GM13976 (cell line): ENCODE measurements at regions not wholly inside any gene's neighbourhood (a gene's known extent, or its start where the extent isn't known, plus 50 kb on each side); places are given as distances from the start of the nearest gene placed in this dataset.

Experiments
- DNase-seq: peaks from one replicate; pipeline ENCODE4 v3.0.0; 2012; ENCODE audit warnings: low spot score
- CTCF ChIP-seq: IDR thresholded peaks from 2 replicates; pipeline ENCODE4 v1.5.1; 2012; ENCODE audit warnings: borderline replicate concordance, mild to moderate bottlenecking; ENCODE audit not compliant: insufficient read depth; ENCODE audit errors: extremely low read depth, missing control alignments, control extremely low read depth
- in situ Hi-C: fragments of 300-500 bp; cut with MboI; formaldehyde crosslinking; loops from one replicate; pipeline ENCODE4 v1.12.0; 2022; ENCODE audit warnings: low sequenced_read_pairs, mixed read lengths, inconsistent platforms; ENCODE audit not compliant: unreplicated experiment

- in situ Hi-C loops, result no loop called here
- no peak for DNase-seq
Measured at GRCh38 chrX:148229801-148230303, 248.7 kb downstream of the FMR1NB start.

GRCh38 chrX:148259990-148260389 is 240.4 kb upstream of the AFF2 start:
- in situ Hi-C loops, result no loop called here
- no peak for DNase-seq
- no peak for TF ChIP-seq CTCF

More at GRCh38 chrX:148229801-148230303, 248.7 kb downstream of the FMR1NB start:
- TF ChIP-seq CTCF, result no peak

GRCh38 chrX:148265829-148266228 is 234.6 kb upstream of the AFF2 start:
- no peak for TF ChIP-seq CTCF
- no peak for DNase-seq
- in situ Hi-C loops, result no loop called here

- no peak for DNase-seq
- in situ Hi-C loops, result no loop called here
- TF ChIP-seq CTCF, result no peak
Measured at GRCh38 chrX:148268673-148269072, 231.7 kb upstream of the AFF2 start.

GRCh38 chrX:148269513-148269912 is 230.9 kb upstream of the AFF2 start:
- in situ Hi-C loops, result no loop called here
- DNase-seq, result no peak
- no peak for TF ChIP-seq CTCF

- no peak for DNase-seq
- no peak for TF ChIP-seq CTCF
- in situ Hi-C loops, result no loop called here
Measured at GRCh38 chrX:148270499-148270898, 229.9 kb upstream of the AFF2 start.

GRCh38 chrX:148271263-148271662 is 229.2 kb upstream of the AFF2 start:
- no peak for DNase-seq
- in situ Hi-C loops, result no loop called here
- TF ChIP-seq CTCF, result no peak
